ENCODE measurements at regions not wholly inside any gene's neighbourhood (a gene's known extent, or its start where the extent isn't known, plus 50 kb on each side); places are given as distances from the start of the nearest gene placed in this dataset.

DNA sequence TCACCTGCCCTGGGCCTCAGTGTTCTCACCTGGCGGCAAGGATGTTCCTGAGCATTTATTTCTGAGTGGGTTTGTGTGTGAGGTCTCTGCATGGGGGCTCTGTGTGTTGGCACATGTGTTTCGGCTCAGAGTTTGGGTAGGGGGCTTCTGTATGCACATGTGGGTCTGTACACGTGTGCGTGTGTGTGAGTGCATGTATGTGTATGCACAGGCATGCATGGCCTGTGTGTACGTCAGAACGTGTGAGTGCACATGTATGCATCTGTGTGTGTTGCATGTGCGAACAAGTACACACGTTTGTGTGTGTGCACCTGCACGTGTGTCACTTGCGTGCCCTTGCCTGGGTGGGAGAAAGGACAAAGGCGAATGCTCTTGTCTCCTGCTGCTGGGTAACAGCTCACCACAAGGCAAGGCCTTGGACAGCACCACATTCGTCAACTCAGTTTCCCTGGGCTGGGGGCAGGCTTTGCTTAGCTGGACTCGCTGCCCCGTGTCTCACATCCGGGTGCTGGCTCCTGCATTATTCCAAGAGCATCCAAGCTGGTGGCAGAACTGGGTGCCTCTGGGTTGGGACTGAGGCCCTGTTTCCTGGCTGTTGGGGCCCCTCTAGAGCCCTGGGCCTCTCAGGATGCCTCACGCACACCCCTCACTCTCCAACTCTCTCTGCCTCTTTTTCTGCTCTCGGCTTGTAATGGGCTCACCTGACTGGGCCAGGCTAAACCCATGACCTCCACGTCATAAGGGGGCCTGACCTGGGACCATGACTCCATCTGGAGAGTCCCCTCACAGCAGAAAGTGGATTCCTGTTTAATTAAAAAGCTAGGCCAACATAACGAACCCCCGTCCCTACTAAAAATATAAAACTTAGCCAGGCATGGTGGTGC is 153.6 kb upstream of the C14orf180 start:
- H3K9me3 ChIP-seq (ENCODE audit: control insufficient read depth in 4 of 4, low read length in 3 of 4) = no peaks in the 10 kb centered on the region
- no peak for DNase-seq (ENCODE audit: low spot score)
- 82% methylated on average over 20 of the region's 20 CpGs for WGBS
- TF ChIP-seq, protein P1, sequence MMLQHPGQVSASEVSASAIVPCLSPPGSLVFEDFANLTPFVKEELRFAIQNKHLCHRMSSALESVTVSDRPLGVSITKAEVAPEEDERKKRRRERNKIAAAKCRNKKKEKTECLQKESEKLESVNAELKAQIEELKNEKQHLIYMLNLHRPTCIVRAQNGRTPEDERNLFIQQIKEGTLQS (IDR thresholded peaks at IDR 0.05) = no peak
- TF ChIP-seq RAD21 (IDR thresholded peaks at IDR 0.05) (no peak), FOXA1 (IDR thresholded peaks at IDR 0.05) (no peak), EGR1 (IDR thresholded peaks at IDR 0.05; ENCODE audit: low read depth in 2 of 2) (no peak), NR2F2 (IDR thresholded peaks at IDR 0.05) (no peak), HNF4A (conservative IDR thresholded peaks at IDR 0.05) (no peak)
- TF ChIP-seq, protein P2, sequence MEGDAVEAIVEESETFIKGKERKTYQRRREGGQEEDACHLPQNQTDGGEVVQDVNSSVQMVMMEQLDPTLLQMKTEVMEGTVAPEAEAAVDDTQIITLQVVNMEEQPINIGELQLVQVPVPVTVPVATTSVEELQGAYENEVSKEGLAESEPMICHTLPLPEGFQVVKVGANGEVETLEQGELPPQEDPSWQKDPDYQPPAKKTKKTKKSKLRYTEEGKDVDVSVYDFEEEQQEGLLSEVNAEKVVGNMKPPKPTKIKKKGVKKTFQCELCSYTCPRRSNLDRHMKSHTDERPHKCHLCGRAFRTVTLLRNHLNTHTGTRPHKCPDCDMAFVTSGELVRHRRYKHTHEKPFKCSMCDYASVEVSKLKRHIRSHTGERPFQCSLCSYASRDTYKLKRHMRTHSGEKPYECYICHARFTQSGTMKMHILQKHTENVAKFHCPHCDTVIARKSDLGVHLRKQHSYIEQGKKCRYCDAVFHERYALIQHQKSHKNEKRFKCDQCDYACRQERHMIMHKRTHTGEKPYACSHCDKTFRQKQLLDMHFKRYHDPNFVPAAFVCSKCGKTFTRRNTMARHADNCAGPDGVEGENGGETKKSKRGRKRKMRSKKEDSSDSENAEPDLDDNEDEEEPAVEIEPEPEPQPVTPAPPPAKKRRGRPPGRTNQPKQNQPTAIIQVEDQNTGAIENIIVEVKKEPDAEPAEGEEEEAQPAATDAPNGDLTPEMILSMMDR (IDR thresholded peaks at IDR 0.05; ENCODE audit: low read depth, low read length, missing input control) = no peak
- TF ChIP-seq, protein P3, sequence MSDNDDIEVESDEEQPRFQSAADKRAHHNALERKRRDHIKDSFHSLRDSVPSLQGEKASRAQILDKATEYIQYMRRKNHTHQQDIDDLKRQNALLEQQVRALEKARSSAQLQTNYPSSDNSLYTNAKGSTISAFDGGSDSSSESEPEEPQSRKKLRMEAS (IDR thresholded peaks at IDR 0.05) = no peak
- TF ChIP-seq, protein P4, sequence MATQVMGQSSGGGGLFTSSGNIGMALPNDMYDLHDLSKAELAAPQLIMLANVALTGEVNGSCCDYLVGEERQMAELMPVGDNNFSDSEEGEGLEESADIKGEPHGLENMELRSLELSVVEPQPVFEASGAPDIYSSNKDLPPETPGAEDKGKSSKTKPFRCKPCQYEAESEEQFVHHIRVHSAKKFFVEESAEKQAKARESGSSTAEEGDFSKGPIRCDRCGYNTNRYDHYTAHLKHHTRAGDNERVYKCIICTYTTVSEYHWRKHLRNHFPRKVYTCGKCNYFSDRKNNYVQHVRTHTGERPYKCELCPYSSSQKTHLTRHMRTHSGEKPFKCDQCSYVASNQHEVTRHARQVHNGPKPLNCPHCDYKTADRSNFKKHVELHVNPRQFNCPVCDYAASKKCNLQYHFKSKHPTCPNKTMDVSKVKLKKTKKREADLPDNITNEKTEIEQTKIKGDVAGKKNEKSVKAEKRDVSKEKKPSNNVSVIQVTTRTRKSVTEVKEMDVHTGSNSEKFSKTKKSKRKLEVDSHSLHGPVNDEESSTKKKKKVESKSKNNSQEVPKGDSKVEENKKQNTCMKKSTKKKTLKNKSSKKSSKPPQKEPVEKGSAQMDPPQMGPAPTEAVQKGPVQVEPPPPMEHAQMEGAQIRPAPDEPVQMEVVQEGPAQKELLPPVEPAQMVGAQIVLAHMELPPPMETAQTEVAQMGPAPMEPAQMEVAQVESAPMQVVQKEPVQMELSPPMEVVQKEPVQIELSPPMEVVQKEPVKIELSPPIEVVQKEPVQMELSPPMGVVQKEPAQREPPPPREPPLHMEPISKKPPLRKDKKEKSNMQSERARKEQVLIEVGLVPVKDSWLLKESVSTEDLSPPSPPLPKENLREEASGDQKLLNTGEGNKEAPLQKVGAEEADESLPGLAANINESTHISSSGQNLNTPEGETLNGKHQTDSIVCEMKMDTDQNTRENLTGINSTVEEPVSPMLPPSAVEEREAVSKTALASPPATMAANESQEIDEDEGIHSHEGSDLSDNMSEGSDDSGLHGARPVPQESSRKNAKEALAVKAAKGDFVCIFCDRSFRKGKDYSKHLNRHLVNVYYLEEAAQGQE (IDR thresholded peaks at IDR 0.05) = no peak
- TF ChIP-seq, protein P5, sequence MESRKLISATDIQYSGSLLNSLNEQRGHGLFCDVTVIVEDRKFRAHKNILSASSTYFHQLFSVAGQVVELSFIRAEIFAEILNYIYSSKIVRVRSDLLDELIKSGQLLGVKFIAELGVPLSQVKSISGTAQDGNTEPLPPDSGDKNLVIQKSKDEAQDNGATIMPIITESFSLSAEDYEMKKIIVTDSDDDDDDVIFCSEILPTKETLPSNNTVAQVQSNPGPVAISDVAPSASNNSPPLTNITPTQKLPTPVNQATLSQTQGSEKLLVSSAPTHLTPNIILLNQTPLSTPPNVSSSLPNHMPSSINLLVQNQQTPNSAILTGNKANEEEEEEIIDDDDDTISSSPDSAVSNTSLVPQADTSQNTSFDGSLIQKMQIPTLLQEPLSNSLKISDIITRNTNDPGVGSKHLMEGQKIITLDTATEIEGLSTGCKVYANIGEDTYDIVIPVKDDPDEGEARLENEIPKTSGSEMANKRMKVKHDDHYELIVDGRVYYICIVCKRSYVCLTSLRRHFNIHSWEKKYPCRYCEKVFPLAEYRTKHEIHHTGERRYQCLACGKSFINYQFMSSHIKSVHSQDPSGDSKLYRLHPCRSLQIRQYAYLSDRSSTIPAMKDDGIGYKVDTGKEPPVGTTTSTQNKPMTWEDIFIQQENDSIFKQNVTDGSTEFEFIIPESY (IDR thresholded peaks at IDR 0.05) = no peak
- H3K4me1 ChIP-seq (ENCODE audit: control insufficient read depth in 4 of 4, insufficient read depth in 4 of 4, low read length in 3 of 4) = no peaks in the 10 kb centered on the region
- H3K27me3 ChIP-seq (ENCODE audit: control insufficient read depth in 4 of 4, insufficient read depth in 4 of 4, low read length in 3 of 4) = no peaks in the 10 kb centered on the region
- no peak overlapping the region for H3K4me3 ChIP-seq (ENCODE audit: low read depth in 1 of 3, low read length in 3 of 3)
- no peaks in the 10 kb centered on the region for H3K36me3 ChIP-seq (ENCODE audit: control insufficient read depth in 4 of 4, insufficient read depth in 3 of 4, low read depth in 1 of 4, low read length in 3 of 4)
- no peak overlapping the region for H3K27ac ChIP-seq (ENCODE audit: low read depth in 1 of 2, low read length in 2 of 2)
- no peak overlapping the region for H3K9ac ChIP-seq (ENCODE audit: low read depth in 1 of 2, low read length in 2 of 2)

DNA sequence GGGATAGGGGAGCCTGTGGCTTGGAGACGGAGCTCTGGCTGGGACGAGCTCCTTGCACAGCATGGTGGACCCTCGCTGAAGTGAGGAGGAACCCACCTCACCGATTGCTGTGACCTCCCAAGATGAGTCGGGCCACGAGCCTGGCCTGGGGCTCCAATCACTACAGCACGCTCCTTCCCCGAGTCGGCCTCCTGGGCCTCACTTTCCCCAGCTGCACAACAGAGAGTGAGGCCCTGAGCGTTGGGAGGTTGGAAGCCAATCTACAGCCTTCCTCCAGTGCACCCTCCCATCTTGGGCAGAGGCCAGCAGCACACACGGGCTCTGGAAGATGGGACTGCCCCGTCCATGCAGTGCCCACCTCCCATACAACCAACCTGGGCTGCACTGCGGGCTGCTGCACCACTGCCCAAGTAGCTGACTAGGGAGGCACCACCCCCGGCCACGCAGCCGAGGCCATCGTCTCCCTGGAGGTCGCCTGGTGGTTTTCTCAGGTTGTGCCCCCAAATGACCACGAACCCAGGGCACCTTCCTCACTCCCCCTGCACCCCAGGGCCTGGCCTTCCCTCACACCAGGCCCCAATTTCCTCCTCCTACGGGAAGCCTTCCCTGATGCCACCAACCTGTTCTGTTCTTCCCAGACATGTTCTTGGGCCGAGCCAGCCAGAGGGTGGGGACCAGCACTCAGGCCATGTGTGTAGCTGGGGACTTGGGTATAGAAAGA is 152.3 kb upstream of the C14orf180 start:
- WGBS = 78% methylated on average over 21 of the region's 21 CpGs
- Histone ChIP-seq H3K4me3 (ENCODE audit: low read depth in 1 of 3, low read length in 3 of 3) (no peak overlapping the region), H3K9ac (ENCODE audit: low read depth in 1 of 2, low read length in 2 of 2) (no peak overlapping the region), H3K27ac (ENCODE audit: low read depth in 1 of 2, low read length in 2 of 2) (no peak overlapping the region), H3K36me3 (ENCODE audit: control insufficient read depth in 4 of 4, insufficient read depth in 3 of 4, low read depth in 1 of 4, low read length in 3 of 4) (no peaks in the 10 kb centered on the region), H3K4me1 (ENCODE audit: control insufficient read depth in 4 of 4, insufficient read depth in 4 of 4, low read length in 3 of 4) (no peaks in the 10 kb centered on the region), H3K9me3 (ENCODE audit: control insufficient read depth in 4 of 4, low read length in 3 of 4) (no peaks in the 10 kb centered on the region), H3K27me3 (ENCODE audit: control insufficient read depth in 4 of 4, insufficient read depth in 4 of 4, low read length in 3 of 4) (no peaks in the 10 kb centered on the region)
- DNase-seq (ENCODE audit: low spot score) = no peak
- TF ChIP-seq YY1 (IDR thresholded peaks at IDR 0.05) = no peak
- TF ChIP-seq, protein P4 (IDR thresholded peaks at IDR 0.05) = no peak
- TF ChIP-seq NR2F2 (IDR thresholded peaks at IDR 0.05) = no peak
- no peak for TF ChIP-seq FOXA2 (IDR thresholded peaks at IDR 0.05)
- TF ChIP-seq FOXA1 (IDR thresholded peaks at IDR 0.05) = no peak
- TF ChIP-seq RAD21 (IDR thresholded peaks at IDR 0.05) = no peak
- no peak for TF ChIP-seq HNF4G (IDR thresholded peaks at IDR 0.05)
- no peak for TF ChIP-seq HNF4A (conservative IDR thresholded peaks at IDR 0.05)
- no peak for TF ChIP-seq JUND (IDR thresholded peaks at IDR 0.05)
- TF ChIP-seq TAF1 (conservative IDR thresholded peaks at IDR 0.05) = no peak
- TF ChIP-seq, protein P2 (IDR thresholded peaks at IDR 0.05; ENCODE audit: low read depth, low read length, missing input control) = no peak
